ENCODE measurements at regions not wholly inside any gene's neighbourhood (a gene's known extent, or its start where the extent isn't known, plus 50 kb on each side); places are given as distances from the start of the nearest gene placed in this dataset.

DNA sequence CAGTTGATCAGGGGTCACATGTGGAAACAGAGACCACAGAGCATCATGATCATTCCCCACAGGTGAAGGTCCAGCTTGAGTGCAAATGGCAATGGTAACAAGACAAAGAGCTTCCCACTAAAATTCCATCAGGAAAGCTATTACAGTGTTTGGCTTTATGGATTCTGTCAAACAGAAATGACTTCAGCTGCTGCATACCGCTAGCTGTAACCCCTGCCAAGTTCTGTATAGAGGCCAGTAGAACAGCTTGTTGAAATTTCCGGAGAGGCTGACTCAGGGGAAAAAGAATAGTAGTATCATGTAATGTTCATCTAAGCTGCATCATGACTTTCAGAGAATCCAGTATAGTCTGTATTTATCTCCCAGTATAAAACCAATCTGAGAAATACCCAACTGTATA, 1704.7 kb downstream of the SLITRK5 start:
- no peak for TF ChIP-seq GATA2 (IDR thresholded peaks at IDR 0.05; ENCODE audit: low read depth, low read length)
- no peak for TF ChIP-seq GATA3 (IDR thresholded peaks at IDR 0.05; ENCODE audit: low read depth, low read length)

All from SH-SY5Y (cell line).